Keratinocyte (primary cell): ENCODE measurements at regions not wholly inside any gene's neighbourhood (a gene's known extent, or its start where the extent isn't known, plus 50 kb on each side); places are given as distances from the start of the nearest gene placed in this dataset.

Experiments
- EZH2 ChIP-seq: IDR thresholded peaks from one replicate; pipeline ENCODE4 v1.6.1; 2012; ENCODE audit warnings: inconsistent platforms, mild to moderate bottlenecking, low read length, moderate library complexity
- TF ChIP-seq, protein P1 (sequence below), 3 experiments: IDR thresholded peaks in 1 of 3; conservative IDR thresholded peaks in 1 of 3; optimal IDR thresholded peaks in 1 of 3; 2 replicates in 2 of 3; 3 replicates in 1 of 3; pipeline versions ENCODE3 to v1.5.1; 2011; ENCODE audit warnings: low read length in 3 of 3, mild to moderate bottlenecking in 3 of 3, moderate library complexity in 2 of 3, control low read depth in 1 of 3, inconsistent platforms in 1 of 3; ENCODE audit not compliant: insufficient read depth in 2 of 3; ENCODE audit errors: extremely low read depth in 1 of 3

- TF ChIP-seq, protein P1, sequence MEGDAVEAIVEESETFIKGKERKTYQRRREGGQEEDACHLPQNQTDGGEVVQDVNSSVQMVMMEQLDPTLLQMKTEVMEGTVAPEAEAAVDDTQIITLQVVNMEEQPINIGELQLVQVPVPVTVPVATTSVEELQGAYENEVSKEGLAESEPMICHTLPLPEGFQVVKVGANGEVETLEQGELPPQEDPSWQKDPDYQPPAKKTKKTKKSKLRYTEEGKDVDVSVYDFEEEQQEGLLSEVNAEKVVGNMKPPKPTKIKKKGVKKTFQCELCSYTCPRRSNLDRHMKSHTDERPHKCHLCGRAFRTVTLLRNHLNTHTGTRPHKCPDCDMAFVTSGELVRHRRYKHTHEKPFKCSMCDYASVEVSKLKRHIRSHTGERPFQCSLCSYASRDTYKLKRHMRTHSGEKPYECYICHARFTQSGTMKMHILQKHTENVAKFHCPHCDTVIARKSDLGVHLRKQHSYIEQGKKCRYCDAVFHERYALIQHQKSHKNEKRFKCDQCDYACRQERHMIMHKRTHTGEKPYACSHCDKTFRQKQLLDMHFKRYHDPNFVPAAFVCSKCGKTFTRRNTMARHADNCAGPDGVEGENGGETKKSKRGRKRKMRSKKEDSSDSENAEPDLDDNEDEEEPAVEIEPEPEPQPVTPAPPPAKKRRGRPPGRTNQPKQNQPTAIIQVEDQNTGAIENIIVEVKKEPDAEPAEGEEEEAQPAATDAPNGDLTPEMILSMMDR (optimal IDR thresholded peaks at IDR 0.05 in 1 of 3, IDR thresholded peaks at IDR 0.05 in 1 of 3, conservative IDR thresholded peaks at IDR 0.05 in 1 of 3; ENCODE audit: extremely low read depth in 1 of 3, insufficient read depth in 2 of 3, low read length in 3 of 3) = no peak
- no peak for TF ChIP-seq EZH2
These were observed 962.1 kb downstream of the GRIK2 start for GRCh38 chr6:102355578-102355977.
